GM21825 (cell line): ENCODE measurements at regions not wholly inside any gene's neighbourhood (a gene's known extent, or its start where the extent isn't known, plus 50 kb on each side); places are given as distances from the start of the nearest gene placed in this dataset.
"Not testable (repeated sequence)": the region's sequence is repeated elsewhere in the genome, so short reads cannot be mapped to it uniquely, and the experiment has no call there.

Experiments used
- ATAC-seq: cut with Tn5 transposase; IDR thresholded peaks from one replicate; pipeline ENCODE4 v1.9.1; 2021; ENCODE audit warnings: mild to moderate bottlenecking, moderate library complexity; ENCODE audit not compliant: unreplicated experiment

- no peak for ATAC-seq
Observed at GRCh38 chr9:88596376-88596775, 61.4 kb downstream of the NXNL2 start.

- ATAC-seq: no peak
Observed at GRCh38 chr9:88604836-88605511, 70.0 kb downstream of the NXNL2 start.

- no peak for ATAC-seq
Observed at GRCh38 chr9:88605512-88606362, 70.8 kb downstream of the NXNL2 start.

- ATAC-seq: no peak
Observed at GRCh38 chr9:88614359-88614758, 79.4 kb downstream of the NXNL2 start.

GRCh38 chr9:88623698-88624097 is 88.7 kb downstream of the NXNL2 start:
- ATAC-seq: no peak

GRCh38 chr9:88628114-88628513 is 93.1 kb downstream of the NXNL2 start:
- ATAC-seq: no peak

- ATAC-seq: no peak
Observed at GRCh38 chr9:88628811-88629210, 93.8 kb downstream of the NXNL2 start.

- not testable (repeated sequence) for ATAC-seq
Observed at GRCh38 chr9:88630574-88630973, 95.6 kb downstream of the NXNL2 start.

GRCh38 chr9:88635151-88635550 is 100.2 kb downstream of the NXNL2 start:
- ATAC-seq: no peak

GRCh38 chr9:88641456-88642240 is 106.7 kb downstream of the NXNL2 start:
- no peak for ATAC-seq

GRCh38 chr9:88642336-88642735 is 107.4 kb downstream of the NXNL2 start:
- no peak for ATAC-seq

GRCh38 chr9:88643931-88644330 is 109.0 kb downstream of the NXNL2 start:
- no peak for ATAC-seq

- no peak for ATAC-seq
Observed at GRCh38 chr9:88645172-88645878, 110.3 kb downstream of the NXNL2 start.

GRCh38 chr9:88645879-88646199 is 110.9 kb downstream of the NXNL2 start:
- ATAC-seq: no peak

- no peak for ATAC-seq
Observed at GRCh38 chr9:88646539-88647300, 111.7 kb downstream of the NXNL2 start.

GRCh38 chr9:88651682-88652633 is 117.0 kb downstream of the NXNL2 start:
- ATAC-seq: no peak

GRCh38 chr9:88652876-88653275 is 117.9 kb downstream of the NXNL2 start:
- ATAC-seq: no peak

GRCh38 chr9:88653406-88653805 is 118.4 kb downstream of the NXNL2 start:
- ATAC-seq: no peak

- ATAC-seq: no peak
Observed at GRCh38 chr9:88653911-88654310, 118.9 kb downstream of the NXNL2 start.
